Hepatocyte (in vitro differentiated cells): ENCODE measurements at regions not wholly inside any gene's neighbourhood (a gene's known extent, or its start where the extent isn't known, plus 50 kb on each side); places are given as distances from the start of the nearest gene placed in this dataset.

ENCODE experiments used
- CTCF ChIP-seq: fragments of 200-600 bp; sonication (generic); IDR thresholded peaks from 2 replicates; pipeline ENCODE4 v1.5.1; 2016; ENCODE audit warnings: antibody characterized with exemption, mild to moderate bottlenecking; ENCODE audit not compliant: poor library complexity
- EZH2 ChIP-seq: fragments of 200-600 bp; sonication (generic); IDR thresholded peaks from 2 replicates; pipeline ENCODE4 v1.6.1; 2016; ENCODE audit warnings: antibody characterized with exemption, mild to moderate bottlenecking, borderline replicate concordance
- EZH2phosphoT487 ChIP-seq: fragments of 200-600 bp; sonication (generic); IDR thresholded peaks from one replicate; pipeline ENCODE4 v1.6.1; 2018; ENCODE audit warnings: antibody characterized with exemption, mild to moderate bottlenecking, low read depth, moderate library complexity; ENCODE audit not compliant: unreplicated experiment, severe bottlenecking

- TF ChIP-seq EZH2 (no peak), CTCF (no peak), EZH2phosphoT487 (no peak)
These were observed 177.3 kb upstream of the PHYHIPL start for GRCh38 chr10:58998924-58999713.
